H9 (cell line): ENCODE measurements at regions not wholly inside any gene's neighbourhood (a gene's known extent, or its start where the extent isn't known, plus 50 kb on each side); places are given as distances from the start of the nearest gene placed in this dataset.

ENCODE experiments used
- DNase-seq: peaks from one replicate; pipeline ENCODE4 v3.0.0-alpha.2; 2017
- H2AFZ ChIP-seq: one replicate; pipeline ENCODE4 v1.6.1; 2013; ENCODE audit warnings: mild to moderate bottlenecking, low read length, control low read depth, moderate library complexity
- H2AK5ac ChIP-seq: 2 replicates; pipeline ENCODE4 v1.6.1; 2013; ENCODE audit warnings: low read length, control low read depth, mixed read lengths; ENCODE audit not compliant: insufficient read length
- H2BK120ac ChIP-seq: one replicate; pipeline ENCODE4 v1.6.1; 2013; ENCODE audit warnings: low read depth, mild to moderate bottlenecking, low read length, control low read depth, inconsistent platforms; ENCODE audit not compliant: poor library complexity, severe bottlenecking
- H2BK12ac ChIP-seq: 2 replicates; pipeline ENCODE4 v1.6.1; 2013; ENCODE audit warnings: low read length, control low read depth, mixed read lengths, low read depth; ENCODE audit not compliant: insufficient read length
- H2BK15ac ChIP-seq: 2 replicates; pipeline ENCODE4 v1.6.1; 2013; ENCODE audit warnings: low read depth, low read length, control low read depth
- H2BK20ac ChIP-seq: one replicate; pipeline ENCODE4 v1.6.1; 2013; ENCODE audit warnings: low read depth, mild to moderate bottlenecking, low read length, control low read depth, inconsistent platforms; ENCODE audit not compliant: poor library complexity, severe bottlenecking
- H2BK5ac ChIP-seq: 2 replicates; pipeline ENCODE4 v1.6.1; 2013; ENCODE audit warnings: low read length, control low read depth, mixed read lengths; ENCODE audit not compliant: insufficient read length
- H3K14ac ChIP-seq: 2 replicates; pipeline ENCODE4 v1.6.1; 2013; ENCODE audit warnings: low read length, control low read depth; ENCODE audit not compliant: insufficient read depth
- H3K18ac ChIP-seq: 2 replicates; pipeline ENCODE4 v1.6.1; 2013; ENCODE audit warnings: low read depth, mild to moderate bottlenecking, mixed read lengths, low read length, control low read depth; ENCODE audit not compliant: insufficient read length
- H3K23ac ChIP-seq: 2 replicates; pipeline ENCODE4 v1.6.1; 2013; ENCODE audit warnings: low read length, control low read depth, mixed read lengths, low read depth; ENCODE audit not compliant: insufficient read length
- H3K23me2 ChIP-seq: 2 replicates; pipeline ENCODE4 v1.6.1; 2013; ENCODE audit warnings: low read depth, mild to moderate bottlenecking, mixed read lengths, low read length, control low read depth; ENCODE audit not compliant: insufficient read length, poor library complexity, severe bottlenecking
- H3K27ac ChIP-seq: 2 replicates; pipeline ENCODE4 v1.5.1; 2013; ENCODE audit warnings: low read length, control low read depth, mixed read lengths, low read depth; ENCODE audit not compliant: insufficient read length
- H3K27me3 ChIP-seq: 2 replicates; pipeline ENCODE4 v1.6.1; 2013; ENCODE audit warnings: low read length, control low read depth, inconsistent platforms; ENCODE audit not compliant: insufficient read depth
- H3K4ac ChIP-seq: 2 replicates; pipeline ENCODE4 v1.6.1; 2013; ENCODE audit warnings: low read depth, mild to moderate bottlenecking, control low read depth, inconsistent platforms, low read length, moderate library complexity
- H3K4me1 ChIP-seq: 2 replicates; pipeline ENCODE4 v1.6.1; 2013; ENCODE audit warnings: low read length, control low read depth, inconsistent platforms; ENCODE audit not compliant: insufficient read depth
- H3K4me2 ChIP-seq: 2 replicates; pipeline ENCODE4 v1.6.1; 2013; ENCODE audit warnings: low read length, control low read depth, mixed read lengths; ENCODE audit not compliant: insufficient read length, insufficient read depth
- H3K56ac ChIP-seq: 2 replicates; pipeline ENCODE4 v1.6.1; 2013; ENCODE audit warnings: low read depth, mild to moderate bottlenecking, mixed read lengths, low read length, control low read depth; ENCODE audit not compliant: insufficient read length
- H3K79me1 ChIP-seq: 2 replicates; pipeline ENCODE4 v1.6.1; 2013; ENCODE audit warnings: low read depth, mild to moderate bottlenecking, moderate library complexity, low read length, control low read depth, inconsistent platforms; ENCODE audit not compliant: insufficient read depth, poor library complexity, severe bottlenecking
- H3K79me2 ChIP-seq: 2 replicates; pipeline ENCODE4 v1.6.1; 2013; ENCODE audit warnings: low read length, control low read depth, inconsistent platforms; ENCODE audit not compliant: insufficient read depth
- H3K9ac ChIP-seq: 2 replicates; pipeline ENCODE4 v1.6.1; 2013; ENCODE audit warnings: low read length, control low read depth, mixed read lengths; ENCODE audit not compliant: insufficient read length; ENCODE audit errors: extremely low read depth
- H3K9me3 ChIP-seq: one replicate; pipeline ENCODE4 v1.6.1; 2013; ENCODE audit warnings: low read depth, low read length, inconsistent platforms; ENCODE audit not compliant: control insufficient read depth
- H3T11ph ChIP-seq: one replicate; pipeline ENCODE4 v1.6.1; 2013; ENCODE audit warnings: mild to moderate bottlenecking, low read length, control low read depth, inconsistent platforms
- H4K20me1 ChIP-seq: one replicate; pipeline ENCODE4 v1.6.1; 2013; ENCODE audit not compliant: control insufficient read depth, insufficient read length, insufficient read depth
- H4K5ac ChIP-seq: 2 replicates; pipeline ENCODE4 v1.6.1; 2013; ENCODE audit warnings: low read depth, mild to moderate bottlenecking, mixed read lengths, low read length, control low read depth; ENCODE audit not compliant: insufficient read length
- H4K8ac ChIP-seq: replicated peaks from 2 replicates; pipeline ENCODE4 v1.6.1; 2013; ENCODE audit warnings: low read length, control low read depth, mixed read lengths, low read depth; ENCODE audit not compliant: insufficient read length
- H4K91ac ChIP-seq: 2 replicates; pipeline ENCODE4 v1.6.1; 2013; ENCODE audit warnings: low read depth, mild to moderate bottlenecking, moderate library complexity, mixed read lengths, low read length, control low read depth; ENCODE audit not compliant: insufficient read length
- H3K27ac Mint-ChIP-seq, 3 experiments: 2 replicates in 2 of 3; 3 replicates in 1 of 3; pipeline ENCODE4 v1.8.0; 2020 to 2021; ENCODE audit warnings: mixed read lengths in 3 of 3, mild to moderate bottlenecking in 1 of 3, moderate library complexity in 1 of 3
- H3K27me3 Mint-ChIP-seq: 2 replicates; pipeline ENCODE4 v1.8.0; 2021; ENCODE audit warnings: low read depth, mild to moderate bottlenecking, moderate library complexity, mixed read lengths
- H3K36me3 Mint-ChIP-seq, 3 experiments: 2 replicates in 2 of 3; 3 replicates in 1 of 3; pipeline ENCODE4 v1.8.0; 2020 to 2021; ENCODE audit warnings: low read depth in 3 of 3, mixed read lengths in 3 of 3; ENCODE audit not compliant: insufficient read depth in 1 of 3
- H3K4me1 Mint-ChIP-seq, 2 experiments: 2 replicates each; pipeline ENCODE4 v1.8.0; 2020; ENCODE audit warnings: mixed read lengths in 2 of 2
- H3K4me3 Mint-ChIP-seq, 2 experiments: 2 replicates in 1 of 2; 3 replicates in 1 of 2; pipeline ENCODE4 v1.8.0; 2020 to 2021; ENCODE audit warnings: mild to moderate bottlenecking in 2 of 2, mixed read lengths in 2 of 2, moderate library complexity in 1 of 2
- H3K9me3 Mint-ChIP-seq, 2 experiments: 2 replicates in 1 of 2; 3 replicates in 1 of 2; pipeline ENCODE4 v1.8.0; 2020; ENCODE audit warnings: mild to moderate bottlenecking in 2 of 2, mixed read lengths in 2 of 2, moderate library complexity in 1 of 2
- CTCF ChIP-seq: fragments of 200-600 bp; sonication (generic); conservative IDR thresholded peaks from 3 replicates; pipeline ENCODE4 v1.8.0; 2021; ENCODE audit warnings: antibody characterized with exemption, mild to moderate bottlenecking
- WGBS: extraction: QIAGEN DNeasy Blood & Tissue Kit; methylation state at CpG from one replicate; pipeline ENCODE4 v1.1.7; 2013; ENCODE audit warnings: missing lambda C conversion rate, low lambda C conversion rate, mixed read lengths; ENCODE audit not compliant: insufficient read length; ENCODE audit errors: extremely low coverage; 5-methylcytosine and 5-hydroxymethylcytosine counted together

GRCh38 chr7:67743501-67743900 lies 746.9 kb downstream of the TYW1 start:
- Histone ChIP-seq H3K79me1 (no peaks in the 10 kb centered on the region), H4K8ac (no peak overlapping the region), H4K91ac (no peak overlapping the region), H3K4ac (no peak overlapping the region), H2BK15ac (no peak overlapping the region), H4K20me1 (no peaks in the 10 kb centered on the region), H3K9ac (no peak overlapping the region), H2AK5ac (no peak overlapping the region), H3K4me1 (no peaks in the 10 kb centered on the region), H3K9me3 (no peaks in the 10 kb centered on the region), H3K23me2 (no peaks in the 10 kb centered on the region), H3T11ph (no peak overlapping the region), H2BK120ac (no peak overlapping the region), H3K56ac (no peak overlapping the region), H4K5ac (no peak overlapping the region), H3K79me2 (no peaks in the 10 kb centered on the region), H2BK20ac (no peak overlapping the region), H2BK5ac (no peak overlapping the region), H3K4me2 (no peak overlapping the region), H2BK12ac (no peak overlapping the region), H3K18ac (no peak overlapping the region), H3K23ac (no peak overlapping the region), H3K27me3 (no peaks in the 10 kb centered on the region), H2AFZ (no peak overlapping the region), H3K27ac (no peak overlapping the region), H3K14ac (no peak overlapping the region)
- Mint-ChIP-seq H3K4me3 (no peak overlapping the region), H3K27ac (no peak overlapping the region), H3K4me1 (peaks cover 11 to 14% of the 10 kb centered on the region in 2 experiments), H3K27me3 (peaks cover 4% of the 10 kb centered on the region; the same call in 1 of the 2 replicates), H3K9me3 (peaks cover 3 to 12% of the 10 kb centered on the region in 2 experiments; a peak in 4 of 5 replicates), H3K36me3 (peaks cover 0 to 8% (median 0%) of the 10 kb centered on the region in 3 experiments; a peak in 2 of 7 replicates)
- WGBS: no CpG with 5 or more reads among the region's 1 CpG
- TF ChIP-seq CTCF: no peak
- DNase-seq: no peak
